ENCODE measurements at regions not wholly inside any gene's neighbourhood (a gene's known extent, or its start where the extent isn't known, plus 50 kb on each side); places are given as distances from the start of the nearest gene placed in this dataset.

- Histone ChIP-seq H3K4me1 (ENCODE audit: insufficient read depth, low read length, poor library complexity, severe bottlenecking) (no peaks in the 10 kb centered on the region), H3K27ac (ENCODE audit: low read depth, low read length, poor library complexity, severe bottlenecking) (no peak overlapping the region), H3K4me3 (ENCODE audit: low read depth, low read length, poor library complexity, severe bottlenecking) (no peak overlapping the region), H3K36me3 (ENCODE audit: insufficient read depth, low read length, poor library complexity, severe bottlenecking) (no peaks in the 10 kb centered on the region), H3K9me3 (ENCODE audit: low read depth, low read length, poor library complexity, severe bottlenecking) (no peaks in the 10 kb centered on the region), H3K27me3 (replicated peaks; ENCODE audit: insufficient read depth, low read depth, low read length, poor library complexity) (peaks cover 57% of the 10 kb centered on the region)
- no TSS peak for BruUV-seq (replicated peaks)
- no peak for DNase-seq (ENCODE audit: low spot score)
- POLR2A ChIA-PET (ENCODE audit: low non-redundant PET), result no interaction called here
- CTCF ChIA-PET, result no interaction called here
- TF ChIP-seq CTCF (conservative IDR thresholded peaks at IDR 0.05; ENCODE audit: low read depth, low read length), result no peak
- no peak for TF ChIP-seq EZH2 (IDR thresholded peaks at IDR 0.05; ENCODE audit: borderline replicate concordance, low read depth, low read length, poor library complexity, severe bottlenecking)
- intact Hi-C loops (cut with micrococcal nuclease; ENCODE audit: unreplicated experiment), result no loop called here
These were observed 100.8 kb upstream of the DIO3 start for GRCh38 chr14:101460521-101460920.

GRCh38 chr14:101460986-101461750, 100.1 kb upstream of the DIO3 start:
- CTCF ChIA-PET, result no interaction called here
- no TSS peak for BruUV-seq (replicated peaks)
- Histone ChIP-seq H3K9me3 (ENCODE audit: low read depth, low read length, poor library complexity, severe bottlenecking) (no peaks in the 10 kb centered on the region), H3K4me3 (ENCODE audit: low read depth, low read length, poor library complexity, severe bottlenecking) (no peak overlapping the region), H3K27me3 (replicated peaks; ENCODE audit: insufficient read depth, low read depth, low read length, poor library complexity) (peaks cover 50% of the 10 kb centered on the region), H3K36me3 (ENCODE audit: insufficient read depth, low read length, poor library complexity, severe bottlenecking) (no peaks in the 10 kb centered on the region), H3K4me1 (ENCODE audit: insufficient read depth, low read length, poor library complexity, severe bottlenecking) (no peaks in the 10 kb centered on the region), H3K27ac (ENCODE audit: low read depth, low read length, poor library complexity, severe bottlenecking) (no peak overlapping the region)
- no peak for DNase-seq (ENCODE audit: low spot score)
- POLR2A ChIA-PET (ENCODE audit: low non-redundant PET), result no interaction called here
- no peak for TF ChIP-seq CTCF (conservative IDR thresholded peaks at IDR 0.05; ENCODE audit: low read depth, low read length)
- TF ChIP-seq EZH2 (IDR thresholded peaks at IDR 0.05; ENCODE audit: borderline replicate concordance, low read depth, low read length, poor library complexity, severe bottlenecking), result no peak
- intact Hi-C loops (cut with micrococcal nuclease; ENCODE audit: unreplicated experiment), result no loop called here

GRCh38 chr14:101461891-101462290, 99.4 kb upstream of the DIO3 start:
- Histone ChIP-seq H3K27me3 (replicated peaks; ENCODE audit: insufficient read depth, low read depth, low read length, poor library complexity) (peaks cover 43% of the 10 kb centered on the region), H3K9me3 (ENCODE audit: low read depth, low read length, poor library complexity, severe bottlenecking) (no peaks in the 10 kb centered on the region), H3K36me3 (ENCODE audit: insufficient read depth, low read length, poor library complexity, severe bottlenecking) (no peaks in the 10 kb centered on the region), H3K4me3 (ENCODE audit: low read depth, low read length, poor library complexity, severe bottlenecking) (no peak overlapping the region), H3K27ac (ENCODE audit: low read depth, low read length, poor library complexity, severe bottlenecking) (no peak overlapping the region), H3K4me1 (ENCODE audit: insufficient read depth, low read length, poor library complexity, severe bottlenecking) (no peaks in the 10 kb centered on the region)
- no peak for DNase-seq (ENCODE audit: low spot score)
- TF ChIP-seq EZH2 (IDR thresholded peaks at IDR 0.05; ENCODE audit: borderline replicate concordance, low read depth, low read length, poor library complexity, severe bottlenecking) (no peak), CTCF (conservative IDR thresholded peaks at IDR 0.05; ENCODE audit: low read depth, low read length) (no peak)
- POLR2A ChIA-PET (ENCODE audit: low non-redundant PET), result no interaction called here
- BruUV-seq (replicated peaks), result no TSS peak
- CTCF ChIA-PET, result no interaction called here
- intact Hi-C loops (cut with micrococcal nuclease; ENCODE audit: unreplicated experiment), result no loop called here

Data from A673 (cell line).